SK-N-MC (cell line): ENCODE measurements at regions not wholly inside any gene's neighbourhood (a gene's known extent, or its start where the extent isn't known, plus 50 kb on each side); places are given as distances from the start of the nearest gene placed in this dataset.
"Not testable (repeated sequence)": the region's sequence is repeated elsewhere in the genome, so short reads cannot be mapped to it uniquely, and the experiment has no call there.

Source experiments
- DNase-seq: peaks from one replicate; pipeline ENCODE4 v3.0.0-alpha.2; 2011; ENCODE audit warnings: low read depth, low spot score
- H3K27ac ChIP-seq: fragments of 200-600 bp; sonication (generic); 2 replicates; pipeline ENCODE4 v1.5.1; 2016; ENCODE audit warnings: mixed run types
- H3K36me3 ChIP-seq: fragments of 200-600 bp; sonication (generic); 2 replicates; pipeline ENCODE4 v1.6.1; 2017; ENCODE audit warnings: antibody characterized with exemption, low read length, mixed read lengths; ENCODE audit not compliant: insufficient read depth
- H3K4me3 ChIP-seq: fragments of 200-600 bp; sonication (generic); 2 replicates; pipeline ENCODE4 v1.5.1; 2016
- H3K9ac ChIP-seq: fragments of 200-600 bp; sonication (generic); 2 replicates; pipeline ENCODE4 v1.8.0; 2017; ENCODE audit warnings: mixed run types, mixed read lengths; ENCODE audit not compliant: insufficient read length
- H3K9me3 ChIP-seq: fragments of 200-600 bp; sonication (generic); 2 replicates; pipeline ENCODE4 v1.6.1; 2017; ENCODE audit warnings: low read depth, mild to moderate bottlenecking, antibody characterized with exemption, low read length, moderate library complexity, mixed read lengths
- EZH2 ChIP-seq: fragments of 200-600 bp; sonication (generic); IDR thresholded peaks from one replicate; pipeline ENCODE4 v1.6.1; 2017; ENCODE audit warnings: antibody characterized with exemption
- FOXP2 ChIP-seq: optimal IDR thresholded peaks from 2 replicates; pipeline ENCODE3; 2011; ENCODE audit warnings: mild to moderate bottlenecking, moderate library complexity; ENCODE audit not compliant: insufficient read depth; ENCODE audit errors: extremely low read length, control extremely low read depth
- POLR2AphosphoS5 ChIP-seq: IDR thresholded peaks from 2 replicates; pipeline ENCODE4 v1.6.1; 2012; ENCODE audit warnings: mild to moderate bottlenecking, low read depth, low read length, borderline replicate concordance

DNA sequence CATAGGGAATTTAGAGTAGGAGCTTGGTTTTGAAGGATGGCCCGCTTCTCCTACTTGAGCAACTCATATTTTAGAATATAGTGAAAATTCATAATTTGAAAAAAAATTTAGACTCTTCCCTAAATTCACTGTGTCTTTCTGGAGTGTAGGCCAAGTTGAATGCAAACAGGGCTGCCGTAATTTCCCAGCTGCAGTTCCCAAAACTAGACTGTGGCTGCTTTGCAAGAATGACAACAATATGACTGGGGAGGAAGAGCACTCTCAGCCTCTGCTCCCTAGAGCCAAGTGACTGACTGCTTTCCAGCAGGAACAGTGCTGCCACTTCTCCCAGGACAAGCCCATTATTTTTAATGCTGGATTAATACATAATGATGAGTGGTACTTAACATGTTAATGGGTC lies 209.0 kb downstream of the RHOU start:
- Histone ChIP-seq H3K36me3 (no peaks in the 10 kb centered on the region), H3K9me3 (no peaks in the 10 kb centered on the region), H3K27ac (no peak overlapping the region), H3K9ac (no peak overlapping the region), H3K4me3 (no peak overlapping the region)
- no peak for TF ChIP-seq FOXP2
- DNase-seq, result no peak

DNA sequence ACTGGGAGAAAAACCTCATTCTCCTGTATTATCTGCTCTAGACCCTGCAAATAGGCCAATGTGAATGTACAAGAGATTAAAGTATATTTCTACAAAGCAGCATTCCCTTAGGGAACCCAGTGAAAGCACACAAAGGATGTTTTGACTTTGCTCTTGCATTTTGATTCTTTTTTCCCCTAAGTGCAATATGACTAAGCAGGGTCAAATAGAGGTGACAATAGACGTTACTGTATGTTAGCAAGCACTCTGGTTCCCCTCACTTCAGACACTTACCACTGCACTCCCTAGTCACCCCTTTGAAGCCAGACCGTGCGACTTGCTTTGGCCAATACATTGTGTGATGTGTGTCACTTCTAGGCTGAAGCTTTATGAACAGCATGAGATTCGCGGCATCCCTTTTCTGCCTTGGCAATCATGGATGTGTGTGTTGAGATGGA lies 209.7 kb downstream of the RHOU start:
- Histone ChIP-seq H3K36me3 (no peaks in the 10 kb centered on the region), H3K9ac (no peak overlapping the region), H3K9me3 (no peaks in the 10 kb centered on the region), H3K4me3 (no peak overlapping the region), H3K27ac (no peak overlapping the region)
- TF ChIP-seq FOXP2, result no peak
- no peak for DNase-seq

DNA sequence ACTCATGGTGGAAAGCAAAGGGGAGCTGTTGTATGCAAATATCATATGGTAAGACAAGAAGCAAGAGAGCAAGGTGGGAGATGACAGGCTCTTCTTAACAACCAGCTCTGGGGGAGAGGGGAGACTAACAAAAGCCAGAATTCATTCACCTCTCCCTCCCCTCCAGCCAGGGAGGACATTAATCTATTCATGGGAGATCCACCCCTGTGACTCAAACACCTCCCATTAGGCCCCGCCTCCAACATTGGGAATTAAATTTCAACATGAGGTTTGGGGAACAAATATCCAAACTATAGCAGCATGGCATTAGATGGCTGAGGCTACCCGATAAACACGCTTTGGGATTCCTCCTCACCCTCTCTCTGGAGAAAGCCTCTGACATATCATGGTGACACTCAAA lies 210.6 kb downstream of the RHOU start:
- H3K9ac ChIP-seq, result no peak overlapping the region
- no peak for TF ChIP-seq EZH2
- no peak for TF ChIP-seq FOXP2
- TF ChIP-seq POLR2AphosphoS5, result no peak
- no peaks in the 10 kb centered on the region for H3K36me3 ChIP-seq
- no peaks in the 10 kb centered on the region for H3K9me3 ChIP-seq
- DNase-seq, result no peak
- H3K4me3 ChIP-seq, result no peak overlapping the region
- no peak overlapping the region for H3K27ac ChIP-seq

DNA sequence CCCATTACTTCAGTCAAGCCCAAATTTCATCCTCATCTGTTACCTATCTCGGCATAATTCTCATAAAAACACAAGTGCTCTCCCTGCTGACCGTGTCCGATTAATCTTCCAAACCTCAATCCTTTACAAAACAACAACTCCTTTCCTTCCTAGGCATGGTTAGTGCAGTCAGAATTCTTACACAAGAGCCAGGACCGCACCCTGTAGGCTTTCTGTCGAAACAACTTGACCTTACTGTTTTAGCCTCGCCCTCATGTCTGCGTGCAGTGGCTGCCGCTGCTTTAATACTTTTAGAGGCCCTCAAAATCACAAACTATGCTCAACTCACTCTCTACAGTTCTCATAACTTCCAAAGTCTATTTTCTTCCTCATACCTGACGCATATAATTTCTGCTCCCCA lies 214.3 kb downstream of the RHOU start:
- not testable (repeated sequence) for H3K27ac ChIP-seq, H3K9me3 ChIP-seq, H3K4me3 ChIP-seq, H3K9ac ChIP-seq, DNase-seq, H3K36me3 ChIP-seq

DNA sequence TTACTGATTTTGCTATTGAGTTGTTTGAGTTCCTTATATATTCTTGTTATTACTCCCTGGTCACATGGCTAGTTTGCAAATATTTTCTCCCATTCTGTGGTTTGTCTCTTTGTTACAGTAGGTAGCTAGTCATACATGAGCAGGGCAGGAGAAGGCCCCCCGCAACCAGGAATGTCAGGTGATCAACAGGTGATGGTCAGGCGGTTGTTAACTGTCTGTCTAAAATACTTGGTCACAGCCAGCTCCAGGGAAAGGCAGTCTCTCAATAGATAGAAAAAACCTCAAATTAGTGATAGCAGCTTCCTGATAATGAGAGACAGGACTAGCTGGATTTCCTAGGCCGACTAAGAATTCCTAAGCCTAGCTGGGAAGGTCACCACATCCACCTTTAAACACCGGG lies 217.9 kb downstream of the RHOU start:
- H3K9me3 ChIP-seq, result no peaks in the 10 kb centered on the region
- no peak for TF ChIP-seq POLR2AphosphoS5
- TF ChIP-seq EZH2, result no peak
- TF ChIP-seq FOXP2, result no peak
- H3K36me3 ChIP-seq, result no peaks in the 10 kb centered on the region
- no peak overlapping the region for H3K4me3 ChIP-seq
- H3K27ac ChIP-seq, result no peak overlapping the region
- no peak for DNase-seq
- no peak overlapping the region for H3K9ac ChIP-seq

DNA sequence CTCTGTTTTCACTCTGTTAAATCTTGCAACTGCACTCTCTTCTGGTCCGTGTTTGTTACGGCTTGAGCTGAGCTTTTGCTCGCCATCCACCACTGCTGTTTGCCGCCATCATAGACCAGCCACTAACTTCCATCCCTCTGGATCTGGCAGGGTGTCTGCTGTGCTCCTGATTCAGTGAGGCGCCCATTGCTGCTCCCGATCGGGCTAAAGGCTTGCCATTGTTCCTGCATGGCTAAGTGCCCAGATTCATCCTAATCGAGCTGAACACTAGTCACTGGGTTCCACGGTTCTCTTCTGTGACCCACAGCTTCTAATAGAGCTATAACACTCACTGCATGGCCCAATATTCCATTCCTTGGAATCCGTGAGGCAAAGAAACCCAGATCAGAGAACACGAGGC lies 218.5 kb downstream of the RHOU start:
- H3K27ac ChIP-seq, H3K9ac ChIP-seq, H3K36me3 ChIP-seq, DNase-seq, H3K9me3 ChIP-seq, H3K4me3 ChIP-seq: not testable (repeated sequence)

DNA sequence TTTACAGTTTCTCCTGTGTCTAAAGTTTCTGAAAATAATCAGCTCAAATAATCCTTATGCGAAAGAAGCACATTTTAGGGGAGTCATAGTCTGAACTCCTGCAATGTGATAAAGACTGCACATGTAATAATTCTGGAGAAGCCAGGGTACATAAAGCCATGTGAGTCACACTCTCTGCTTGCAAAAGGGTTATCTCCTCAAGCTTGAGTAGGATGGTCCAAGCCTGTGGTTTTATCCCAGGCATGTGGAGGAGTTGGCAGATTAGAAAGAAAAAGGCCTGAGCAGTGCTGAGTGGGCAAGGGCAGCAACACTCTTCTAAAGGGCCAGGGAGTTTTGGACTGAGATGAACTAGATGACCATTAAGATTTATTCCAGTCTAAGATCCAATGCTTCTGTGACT lies 220.4 kb downstream of the RHOU start:
- no peak for DNase-seq
- H3K36me3 ChIP-seq, result no peaks in the 10 kb centered on the region
- H3K9me3 ChIP-seq, result no peaks in the 10 kb centered on the region
- TF ChIP-seq EZH2 (no peak), FOXP2 (no peak), POLR2AphosphoS5 (no peak)
- H3K27ac ChIP-seq, result no peak overlapping the region
- no peak overlapping the region for H3K4me3 ChIP-seq
- H3K9ac ChIP-seq, result no peak overlapping the region

DNA sequence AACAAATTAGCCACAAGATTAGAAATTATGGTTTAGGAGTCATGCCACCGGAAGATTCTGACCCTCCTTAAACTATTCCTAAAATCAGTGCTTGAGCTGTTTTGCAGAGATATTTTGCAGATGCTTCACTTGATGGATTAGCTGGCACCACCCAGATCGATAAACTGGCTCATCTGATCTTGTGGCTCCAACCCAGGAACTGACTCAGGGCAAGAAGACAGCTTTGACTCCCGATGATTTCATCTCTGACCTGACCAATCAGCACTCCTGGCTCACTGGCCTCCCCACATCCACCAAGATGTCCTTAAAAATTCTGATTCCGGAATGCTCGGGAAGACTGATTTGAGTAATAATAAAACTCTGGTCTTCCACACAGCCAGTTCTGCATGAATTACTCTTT lies 221.6 kb downstream of the RHOU start:
- Histone ChIP-seq H3K27ac (no peak overlapping the region), H3K9ac (no peak overlapping the region), H3K9me3 (no peaks in the 10 kb centered on the region), H3K36me3 (no peaks in the 10 kb centered on the region), H3K4me3 (no peak overlapping the region)
- no peak for TF ChIP-seq EZH2
- no peak for TF ChIP-seq POLR2AphosphoS5
- no peak for TF ChIP-seq FOXP2
- DNase-seq, result no peak

DNA sequence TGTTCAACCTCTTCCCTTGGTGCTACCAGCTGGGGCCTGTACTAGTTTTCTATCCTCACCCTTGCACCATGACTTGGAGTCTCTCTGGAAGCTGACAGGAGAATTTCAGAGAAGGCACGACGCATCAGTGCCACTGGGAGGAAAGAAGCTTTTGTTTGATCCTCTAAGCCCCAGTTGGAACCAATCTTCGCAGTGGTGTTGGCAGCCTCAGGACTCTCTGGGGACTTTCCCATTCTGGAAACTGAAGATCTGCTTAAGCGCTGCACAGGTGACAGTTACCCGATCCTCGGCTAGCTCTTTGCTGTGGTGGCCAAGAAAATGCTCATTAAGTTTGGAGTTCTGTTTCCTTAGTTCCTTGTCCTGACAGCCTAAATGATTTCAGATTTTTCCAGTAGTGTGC lies 222.3 kb downstream of the RHOU start:
- no peak overlapping the region for H3K4me3 ChIP-seq
- no peak overlapping the region for H3K9ac ChIP-seq
- no peak for DNase-seq
- TF ChIP-seq FOXP2, result no peak
- no peak for TF ChIP-seq POLR2AphosphoS5
- no peak for TF ChIP-seq EZH2
- no peak overlapping the region for H3K27ac ChIP-seq
- no peaks in the 10 kb centered on the region for H3K36me3 ChIP-seq
- no peaks in the 10 kb centered on the region for H3K9me3 ChIP-seq

DNA sequence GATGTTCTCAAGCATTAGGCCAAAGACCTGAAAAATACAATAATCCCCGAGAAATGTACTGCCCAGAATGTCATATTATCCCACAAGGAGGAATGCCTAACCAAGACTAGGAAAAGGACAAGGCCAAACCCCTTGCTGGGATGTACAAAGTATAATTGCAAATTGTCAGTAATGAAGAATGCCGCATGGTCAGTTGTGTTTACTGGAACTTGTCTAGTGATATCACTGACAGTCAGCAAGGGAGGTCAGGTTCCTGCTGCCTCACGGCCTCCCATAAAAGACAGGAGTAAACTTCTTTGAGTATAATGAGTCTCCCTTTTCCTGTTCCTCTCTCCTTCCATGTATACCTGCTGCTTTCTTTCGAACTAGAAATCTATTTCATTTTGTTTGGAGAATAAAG lies 222.8 kb downstream of the RHOU start:
- Histone ChIP-seq H3K9ac (no peak overlapping the region), H3K9me3 (no peaks in the 10 kb centered on the region), H3K4me3 (no peak overlapping the region), H3K27ac (no peak overlapping the region), H3K36me3 (no peaks in the 10 kb centered on the region)
- TF ChIP-seq EZH2 (no peak), FOXP2 (no peak), POLR2AphosphoS5 (no peak)
- no peak for DNase-seq
